ENCODE measurements at regions not wholly inside any gene's neighbourhood (a gene's known extent, or its start where the extent isn't known, plus 50 kb on each side); places are given as distances from the start of the nearest gene placed in this dataset.

- no peak for DNase-seq
Measured at GRCh38 chr16:64203126-64203525, 918.7 kb downstream of the CDH11 start.

GRCh38 chr16:64202571-64202970, 919.3 kb downstream of the CDH11 start:
- DNase-seq, result no peak

- DNase-seq, result no peak
Measured at GRCh38 chr16:64196444-64196843, 925.4 kb downstream of the CDH11 start.

- no peak for DNase-seq
Measured at GRCh38 chr16:64185954-64186353, 935.9 kb downstream of the CDH11 start.

GRCh38 chr16:64184156-64184555, 937.7 kb downstream of the CDH11 start:
- DNase-seq, result no peak

- DNase-seq, result no peak
Measured at GRCh38 chr16:64182985-64183384, 938.9 kb downstream of the CDH11 start.

GRCh38 chr16:64181271-64181925, 940.5 kb downstream of the CDH11 start:
- no peak for DNase-seq

- no peak for DNase-seq
Measured at GRCh38 chr16:64180136-64180900, 941.5 kb downstream of the CDH11 start.

GRCh38 chr16:64174327-64174726, 947.5 kb downstream of the CDH11 start:
- no peak for DNase-seq

GRCh38 chr16:64172652-64173051, 949.2 kb downstream of the CDH11 start:
- no peak for DNase-seq

- no peak for DNase-seq
Measured at GRCh38 chr16:64172226-64172625, 949.6 kb downstream of the CDH11 start.

GRCh38 chr16:64171632-64172031, 950.2 kb downstream of the CDH11 start:
- no peak for DNase-seq

- no peak for DNase-seq
Measured at GRCh38 chr16:64168371-64168770, 953.5 kb downstream of the CDH11 start.

- DNase-seq, result peak; percentile 41
Measured at GRCh38 chr16:64167936-64168335, 953.9 kb downstream of the CDH11 start.

- no peak for DNase-seq
Measured at GRCh38 chr16:64165368-64165767, 956.5 kb downstream of the CDH11 start.

GRCh38 chr16:64162613-64163375, 959.1 kb downstream of the CDH11 start:
- DNase-seq, result no peak

GRCh38 chr16:64159976-64160375, 961.9 kb downstream of the CDH11 start:
- DNase-seq, result no peak

GRCh38 chr16:64158941-64159588, 962.8 kb downstream of the CDH11 start:
- DNase-seq, result no peak

- peak; percentile 32 for DNase-seq
Measured at GRCh38 chr16:64153718-64154117, 968.1 kb downstream of the CDH11 start.

GRCh38 chr16:64151990-64152767, 969.7 kb downstream of the CDH11 start:
- DNase-seq, result no peak

- DNase-seq, result no peak
Measured at GRCh38 chr16:64150193-64150592, 971.7 kb downstream of the CDH11 start.

GRCh38 chr16:64149756-64150155, 972.1 kb downstream of the CDH11 start:
- DNase-seq, result no peak
